ENCODE measurements at regions not wholly inside any gene's neighbourhood (a gene's known extent, or its start where the extent isn't known, plus 50 kb on each side); places are given as distances from the start of the nearest gene placed in this dataset.

GRCh38 chr17:69936996-69937395 is 138.0 kb upstream of the KCNJ16 start:
- TF ChIP-seq CTCF (IDR thresholded peaks at IDR 0.05; ENCODE audit: low read depth, low read length) (no peak), EZH2phosphoT487 (IDR thresholded peaks at IDR 0.05; ENCODE audit: low read depth) (no peak)
